NCI-H526 treated with DMSO at 0.1 percent for 48 hours (cell line): ENCODE measurements at regions not wholly inside any gene's neighbourhood (a gene's known extent, or its start where the extent isn't known, plus 50 kb on each side); places are given as distances from the start of the nearest gene placed in this dataset.
A peak's percentile ranks its signal among the peaks of the same experiment; 100 is the strongest.

Experiments used
- DNase-seq: peaks from one replicate; lab custom pipeline; 2025; lab: John Stamatoyannopoulos, UW

DNA sequence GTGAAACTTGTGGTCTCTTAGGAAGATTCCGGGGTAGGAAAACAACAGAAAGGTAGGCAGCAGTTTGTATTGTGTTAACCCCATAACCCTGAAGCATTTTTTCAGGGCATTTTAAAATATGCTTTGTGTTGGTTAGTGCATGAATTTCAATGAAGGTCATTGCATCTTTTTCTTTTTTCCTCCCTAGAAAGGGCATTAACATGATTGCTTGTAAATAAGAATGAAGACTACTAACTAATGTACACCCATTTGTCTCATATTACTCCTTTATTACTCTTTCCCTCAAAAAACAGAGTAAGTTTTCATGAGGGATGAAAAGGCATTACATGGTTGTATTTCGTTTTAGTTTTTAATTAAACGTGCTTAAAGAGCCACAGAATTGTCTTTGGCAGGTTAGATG, 141.4 kb downstream of the OGFRL1 start:
- no peak for DNase-seq

DNA sequence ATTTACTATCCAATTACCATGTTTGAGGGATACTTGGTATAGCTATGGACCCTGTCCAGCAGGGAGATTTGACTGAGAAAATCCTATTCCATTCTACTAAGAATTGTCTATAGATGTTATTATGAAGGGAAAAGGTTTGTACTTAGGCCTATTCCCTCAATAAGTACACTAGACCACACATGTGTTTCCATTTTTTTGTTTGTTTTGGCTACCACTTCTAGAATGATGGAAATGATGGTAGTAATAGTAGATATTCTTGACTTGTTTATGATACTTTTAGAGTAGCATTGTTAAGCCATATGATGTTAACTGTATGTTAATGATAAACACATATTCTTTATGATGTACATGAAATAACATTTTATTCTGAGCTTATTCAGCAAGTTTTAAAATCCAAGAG, 144.8 kb downstream of the OGFRL1 start:
- DNase-seq, result no peak

DNA sequence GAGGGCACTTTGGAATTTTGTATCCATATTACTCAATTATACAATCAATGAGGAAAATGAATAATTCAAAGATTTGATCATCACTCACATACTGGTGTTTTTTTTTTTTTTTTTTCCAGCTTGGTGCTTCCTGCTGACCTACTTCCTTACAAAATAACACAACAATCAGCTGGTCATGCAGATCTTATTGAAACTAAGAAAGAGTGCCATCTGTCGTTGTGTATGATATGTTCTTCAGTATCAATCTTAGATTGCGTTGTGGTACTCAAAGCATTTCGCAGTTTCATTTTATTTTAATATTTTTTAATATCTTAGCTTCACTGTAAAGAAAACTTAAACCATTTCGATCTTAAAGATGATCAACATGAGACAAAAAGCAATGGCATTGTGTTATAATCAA, 155.6 kb downstream of the OGFRL1 start:
- no peak for DNase-seq

DNA sequence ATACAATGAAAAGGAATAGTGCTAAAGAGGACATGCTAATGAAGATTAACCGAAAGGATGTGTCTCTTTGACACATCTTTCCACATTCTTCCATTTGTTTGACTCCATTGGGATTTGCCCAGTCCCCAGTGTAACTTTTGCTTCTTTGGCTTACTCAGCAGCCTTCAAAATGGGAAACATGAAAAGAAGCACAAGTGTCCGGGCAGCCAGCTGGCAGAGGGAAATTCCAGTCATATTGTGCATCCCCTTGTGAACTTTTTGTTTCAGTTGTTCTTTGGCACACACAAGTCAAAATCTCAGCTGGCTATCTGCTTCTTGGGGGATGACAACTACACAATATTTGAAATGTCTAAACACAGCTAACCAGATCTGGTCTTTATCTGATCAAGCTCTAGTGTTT, 157.4 kb downstream of the OGFRL1 start:
- DNase-seq, result no peak

DNA sequence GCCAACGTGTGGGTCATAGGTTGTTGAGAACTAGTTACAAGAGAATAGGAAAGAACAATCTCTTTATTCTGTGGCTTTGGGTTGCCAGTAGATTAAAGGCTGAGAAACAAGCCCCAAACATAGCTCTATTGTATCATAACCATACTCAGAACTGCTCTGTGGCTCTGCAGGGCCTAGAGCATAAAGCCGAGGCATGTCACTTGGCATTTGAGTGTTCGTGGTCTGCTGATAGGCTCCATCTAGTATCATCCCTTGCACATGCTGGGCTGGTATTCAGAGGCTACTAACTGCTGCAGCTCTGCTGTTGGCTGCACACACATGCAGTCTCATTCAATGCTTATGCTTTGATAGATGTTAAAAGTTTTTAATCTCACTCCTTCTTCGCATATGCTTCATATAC, 157.9 kb downstream of the OGFRL1 start:
- no peak for DNase-seq

DNA sequence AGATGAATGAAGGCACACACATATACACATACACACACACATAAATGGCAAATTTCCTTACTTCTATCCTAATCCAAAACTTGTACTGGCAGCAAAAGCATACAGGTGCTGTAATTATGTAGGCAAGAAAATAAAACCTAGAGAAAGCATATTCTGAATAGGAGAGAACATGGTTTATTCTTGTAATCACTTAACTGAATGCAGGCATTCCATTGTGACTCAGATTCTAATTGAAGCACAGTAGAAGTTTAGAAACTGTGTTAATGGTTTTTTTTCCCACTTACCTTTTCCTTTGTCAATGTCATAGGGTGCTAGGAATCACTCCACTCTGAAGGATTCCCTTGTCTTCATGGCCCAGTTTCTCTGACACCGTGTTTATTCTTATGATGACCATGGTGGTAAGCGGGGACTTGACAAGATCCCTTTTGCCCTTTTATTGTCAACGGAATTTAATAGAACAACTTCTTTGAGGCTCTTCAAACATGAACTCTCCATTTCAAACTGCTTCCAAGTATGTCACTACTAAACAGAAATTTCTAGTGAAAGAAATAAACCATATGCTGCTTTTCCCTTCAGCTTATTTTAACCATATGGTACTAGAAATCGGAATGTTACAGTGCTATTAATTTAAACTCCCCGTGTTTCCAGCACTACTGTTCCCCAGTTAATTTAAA, 164.2 kb downstream of the OGFRL1 start:
- no peak for DNase-seq

DNA sequence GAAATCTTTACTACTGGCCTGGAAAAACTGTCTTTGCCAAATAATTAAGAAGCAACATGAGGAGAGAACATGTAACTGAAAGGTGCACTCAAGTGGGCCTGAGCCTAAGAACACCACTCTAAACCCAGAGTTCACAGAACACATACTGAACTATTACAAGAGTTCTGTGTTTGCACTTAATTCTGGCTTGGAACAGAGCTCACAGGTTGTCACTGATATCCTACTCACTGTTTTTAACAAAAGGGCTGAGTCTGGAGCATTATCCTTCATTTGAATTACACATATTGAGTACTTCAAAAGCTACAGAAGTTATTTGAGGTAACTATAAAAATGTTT, 164.7 kb downstream of the OGFRL1 start:
- DNase-seq, result no peak

DNA sequence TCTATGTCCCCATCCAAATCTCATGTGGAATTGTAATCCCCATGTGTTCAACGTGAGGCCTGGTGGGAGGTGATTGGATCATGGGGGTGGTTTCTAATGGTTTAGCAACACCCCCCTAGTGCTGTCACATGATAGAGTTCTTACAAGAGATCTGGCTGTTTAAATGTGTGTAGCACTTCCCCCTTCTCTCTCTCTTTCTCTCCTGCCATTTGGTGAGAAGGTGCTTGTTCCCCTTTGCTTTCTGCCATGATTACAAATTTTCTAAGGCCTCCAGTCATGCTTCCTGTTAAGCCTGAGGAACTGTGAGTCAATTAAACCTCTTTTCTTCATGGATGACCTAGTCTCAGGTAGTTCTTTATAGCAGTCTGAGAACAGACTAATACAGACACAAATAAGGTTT, 165.4 kb downstream of the OGFRL1 start:
- DNase-seq, result no peak

DNA sequence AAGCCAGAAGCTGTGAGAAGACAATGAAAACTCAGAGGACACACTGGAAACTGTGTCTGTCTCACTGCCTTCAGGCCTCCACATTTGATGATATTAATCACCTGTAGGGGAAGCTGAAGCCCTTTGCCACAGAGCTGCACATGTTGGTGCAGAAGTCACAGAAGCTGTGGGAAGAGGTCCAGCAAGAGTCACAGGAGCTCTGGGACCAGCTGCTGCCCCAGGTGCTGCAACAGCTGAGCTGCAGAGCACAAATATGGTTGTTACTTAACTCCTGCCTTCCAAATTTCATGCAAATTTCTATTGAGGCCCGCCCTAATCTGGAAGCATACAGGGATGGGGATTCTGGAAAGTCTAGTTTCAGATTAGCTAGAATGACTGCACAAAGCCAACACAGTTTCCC, 169.3 kb downstream of the OGFRL1 start:
- peak; percentile 80 for DNase-seq

DNA sequence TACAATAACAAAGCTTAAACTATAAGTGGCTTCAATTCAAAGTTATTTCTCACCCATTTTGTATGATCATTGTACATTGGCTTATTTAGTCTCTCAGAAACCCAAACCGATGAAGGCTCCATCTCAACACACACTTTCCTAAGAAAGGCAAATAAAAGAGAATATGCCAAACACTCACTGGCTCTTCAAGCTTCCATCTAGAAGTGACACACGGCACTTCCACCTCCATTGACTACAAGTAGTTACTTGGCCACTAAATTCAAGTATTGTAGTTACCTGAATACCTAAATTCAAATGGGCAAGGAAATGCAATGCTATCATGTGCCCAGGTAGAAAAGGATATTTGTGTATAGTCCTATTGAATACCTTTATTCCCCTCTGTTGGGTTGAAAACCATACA, 170.6 kb downstream of the OGFRL1 start:
- DNase-seq, result no peak

DNA sequence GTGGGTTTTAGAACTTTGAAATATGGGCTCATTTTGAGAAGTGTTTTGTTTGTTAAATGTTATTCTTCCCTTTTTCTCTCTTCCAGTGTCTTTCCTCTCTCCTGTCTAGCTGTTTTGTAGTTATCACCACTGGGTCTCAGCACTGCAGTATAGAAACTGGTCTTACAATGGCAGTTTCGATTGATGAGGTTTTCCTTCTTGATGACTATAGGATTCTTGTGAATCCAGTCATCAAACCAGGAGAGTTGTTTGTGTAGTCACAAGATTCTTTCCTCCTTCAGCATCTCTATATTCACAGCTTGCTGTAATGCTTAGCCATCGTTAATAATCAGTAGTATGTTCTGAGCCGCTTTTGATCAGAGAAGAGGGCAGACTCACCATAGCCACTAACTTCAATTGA, 172.3 kb downstream of the OGFRL1 start:
- DNase-seq, result no peak

DNA sequence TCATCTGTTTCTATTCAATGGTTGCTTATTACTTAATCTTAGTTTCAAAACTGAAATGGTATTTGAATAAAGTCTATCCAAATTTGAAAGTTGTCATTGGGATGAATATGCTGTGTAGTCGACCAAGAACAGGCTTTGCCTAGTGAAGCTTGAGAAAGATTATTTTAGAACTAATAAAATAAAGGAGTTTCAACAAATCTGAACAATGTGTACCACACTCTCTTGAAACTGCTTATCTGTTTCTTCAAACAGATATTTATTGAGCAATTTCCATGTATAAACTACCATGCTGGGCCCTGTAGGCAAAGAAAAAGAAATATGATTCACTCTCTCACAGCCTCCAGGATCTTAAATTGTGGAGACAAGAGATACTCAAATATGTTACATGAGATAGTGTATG, 174.4 kb downstream of the OGFRL1 start:
- no peak for DNase-seq

DNA sequence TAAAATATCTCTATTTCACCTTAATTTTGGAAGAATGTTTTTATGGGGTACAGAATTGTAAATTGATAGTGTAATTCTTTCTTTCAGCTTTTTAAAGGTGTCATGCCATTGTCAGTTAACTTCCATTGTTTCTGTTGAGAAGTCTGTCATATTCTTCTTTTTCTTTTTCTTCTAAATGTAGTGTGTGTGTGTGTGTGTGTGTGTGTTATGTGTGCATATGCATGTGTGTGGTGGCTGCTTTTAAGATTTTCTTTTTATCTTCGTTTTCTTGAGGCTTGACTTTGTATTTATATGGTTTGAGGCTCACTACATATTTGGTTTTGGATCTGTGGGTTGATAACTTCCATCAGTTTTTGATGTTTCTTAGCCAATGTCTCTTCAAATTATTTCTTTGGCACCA, 176.5 kb downstream of the OGFRL1 start:
- no peak for DNase-seq

DNA sequence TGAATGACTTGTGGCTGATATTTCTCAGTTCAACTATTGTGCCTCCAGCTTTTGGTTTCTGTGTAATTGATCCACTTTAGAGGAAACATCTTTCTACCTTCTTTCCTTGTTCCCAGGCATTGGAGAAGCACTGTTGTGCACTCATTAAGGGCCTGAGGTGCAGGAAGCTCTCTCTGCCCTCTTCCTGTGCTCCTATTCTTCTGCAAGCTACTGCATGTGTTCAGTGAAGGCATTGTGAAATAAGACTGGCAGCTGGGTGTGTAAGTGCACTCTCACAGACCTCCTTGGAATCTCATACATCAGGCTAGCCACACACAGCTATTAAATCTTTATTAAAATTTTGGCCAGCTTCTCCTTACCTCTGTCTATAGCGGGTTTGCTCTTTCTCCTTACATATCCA, 177.8 kb downstream of the OGFRL1 start:
- DNase-seq, result no peak

DNA sequence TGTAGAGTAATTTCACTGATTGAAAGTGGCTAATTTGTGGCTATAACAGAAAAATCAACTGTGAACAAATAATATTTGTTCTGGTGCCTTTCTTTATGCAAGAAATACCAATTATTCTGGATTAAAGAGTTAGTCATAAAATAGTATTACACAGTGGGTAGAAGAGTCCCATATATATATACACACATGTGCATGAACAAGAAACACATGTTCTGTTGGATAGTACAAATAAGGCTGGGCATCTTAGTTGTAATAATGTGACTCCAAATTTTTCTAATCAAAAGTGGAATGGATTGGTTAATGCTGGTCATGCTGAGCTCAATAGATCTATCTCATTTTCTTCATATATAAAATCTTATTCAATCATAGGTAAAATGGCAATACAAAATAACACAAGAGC, 179.4 kb downstream of the OGFRL1 start:
- no peak for DNase-seq

DNA sequence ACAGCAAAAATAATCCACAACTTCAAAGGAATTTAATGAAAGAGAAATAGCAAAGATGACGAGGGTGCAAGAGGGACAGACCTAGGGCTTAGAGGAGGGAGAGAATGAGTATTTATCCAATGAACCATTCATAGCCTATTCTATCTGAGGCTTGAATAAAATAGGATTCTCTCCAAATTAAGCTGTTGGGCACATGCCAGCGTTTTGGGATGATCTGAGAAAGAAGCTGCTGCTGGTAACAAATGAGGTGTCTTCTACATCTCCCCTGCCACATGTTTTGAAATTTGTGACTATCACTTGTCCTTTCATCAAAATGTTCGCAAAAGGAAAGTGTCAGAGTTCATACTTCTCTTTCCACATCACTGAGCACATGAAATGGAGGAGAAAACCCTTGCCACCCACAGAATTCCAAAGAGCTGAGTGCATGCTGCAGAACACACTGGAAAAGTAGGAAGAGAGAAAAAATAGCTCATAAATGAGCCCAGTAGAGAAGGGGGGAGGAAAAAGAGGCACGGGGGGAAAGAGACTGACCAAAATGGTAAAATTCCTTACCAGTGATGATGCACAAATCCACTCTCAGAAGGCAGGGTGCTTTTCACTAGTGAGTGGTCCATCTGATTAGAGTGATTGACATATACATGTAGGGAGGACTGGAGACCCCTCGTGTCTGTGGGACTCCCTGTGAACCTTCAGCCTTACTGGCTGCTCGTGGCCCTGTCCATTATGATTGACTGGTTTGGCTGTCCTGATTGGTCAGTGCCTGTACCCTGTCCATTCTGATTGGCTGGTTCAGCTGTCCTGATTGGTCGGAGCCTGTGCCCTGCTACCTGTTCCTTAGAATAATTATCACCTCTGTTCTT, 180.5 kb downstream of the OGFRL1 start:
- no peak for DNase-seq

DNA sequence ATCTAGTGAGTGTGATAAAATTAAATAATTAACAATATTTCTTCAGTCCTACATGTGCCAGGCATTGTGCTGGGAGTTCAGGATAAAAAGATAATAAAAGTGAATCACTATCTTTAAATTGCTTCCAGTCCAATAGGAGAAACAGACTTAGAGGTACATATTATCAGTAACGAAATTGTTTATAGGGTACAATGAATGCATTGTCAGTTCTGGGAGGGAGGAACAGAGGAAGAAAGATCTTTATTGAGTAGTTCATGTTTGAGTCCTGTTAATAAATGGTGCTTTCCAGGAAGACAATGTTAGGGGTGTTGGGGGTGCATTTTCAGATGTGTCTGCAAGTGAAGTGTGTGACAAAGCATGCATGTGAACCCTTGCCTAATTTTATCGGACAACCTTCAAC, 183.1 kb downstream of the OGFRL1 start:
- no peak for DNase-seq

DNA sequence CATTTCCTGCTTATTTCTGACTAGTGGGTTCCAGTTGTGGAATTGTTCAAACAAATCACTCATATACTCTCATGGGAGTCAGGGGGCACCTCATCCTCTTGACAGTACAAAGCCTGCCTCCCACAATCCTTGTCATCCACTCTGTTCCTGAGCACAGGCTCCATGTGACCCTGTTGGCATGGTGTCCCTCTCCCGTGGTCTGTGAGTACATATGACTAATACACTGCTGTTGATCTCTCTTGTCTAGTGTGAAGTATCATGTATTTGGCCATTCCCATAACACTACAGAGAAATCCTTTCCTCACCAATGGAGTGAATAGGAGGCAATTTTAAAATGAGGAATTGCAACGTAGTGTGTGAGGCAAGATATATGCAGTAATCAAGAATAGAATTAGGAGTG, 185.3 kb downstream of the OGFRL1 start:
- DNase-seq, result no peak

DNA sequence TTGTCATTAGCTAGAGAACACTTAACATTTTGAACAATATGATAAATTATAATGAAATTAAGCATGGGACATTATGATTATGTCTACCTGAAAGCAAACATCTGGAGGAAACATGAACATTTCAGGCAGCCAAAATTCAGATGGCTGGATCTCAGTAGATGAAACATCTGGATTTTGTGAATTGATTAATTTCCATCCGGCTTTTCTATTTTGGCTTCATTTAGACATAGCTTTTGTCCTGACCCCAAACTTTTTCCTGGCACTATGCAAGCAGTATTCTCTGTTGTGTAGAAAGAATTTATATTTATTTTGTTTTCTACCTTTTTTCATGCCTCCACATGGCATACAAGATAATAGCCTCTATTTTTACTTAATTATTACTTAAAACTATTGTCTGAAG, 186.3 kb downstream of the OGFRL1 start:
- DNase-seq, result no peak

DNA sequence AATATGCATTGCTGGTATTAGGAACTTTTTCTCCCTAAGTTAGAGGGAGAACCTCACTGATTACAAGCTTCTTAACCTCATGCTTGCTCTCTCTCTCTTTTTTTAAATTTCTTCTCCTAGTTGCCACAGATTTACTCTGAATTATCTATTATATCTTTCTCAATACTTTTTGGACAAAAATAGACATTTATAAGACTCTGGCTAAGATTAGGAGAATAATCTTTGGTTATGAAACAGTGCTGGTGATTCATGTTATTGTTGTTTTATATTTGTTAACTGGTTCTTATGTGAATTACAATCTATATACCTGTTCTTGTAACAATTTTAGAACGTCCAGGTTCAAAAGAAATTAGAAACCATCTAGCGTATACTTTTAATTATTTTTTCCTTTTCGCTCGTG, 187.8 kb downstream of the OGFRL1 start:
- DNase-seq, result no peak

DNA sequence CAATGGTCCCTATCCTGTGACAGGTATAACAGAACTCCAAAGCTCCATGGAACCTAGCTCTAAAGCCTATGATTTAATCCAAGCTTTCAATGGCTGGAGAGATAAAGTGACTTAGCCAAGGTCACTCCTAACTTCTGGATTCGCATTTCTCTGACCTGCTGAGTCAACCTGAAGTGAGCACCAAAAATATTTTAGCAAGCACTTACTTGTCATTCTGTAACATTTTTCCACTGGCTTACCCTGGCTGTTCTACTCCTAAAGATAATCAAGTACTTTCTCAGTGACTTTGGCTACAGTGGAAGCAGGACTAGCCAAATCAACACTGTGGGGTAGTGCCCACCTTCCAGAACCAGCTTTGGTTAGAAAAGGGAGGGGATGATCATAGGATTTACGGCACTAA, 188.3 kb downstream of the OGFRL1 start:
- no peak for DNase-seq

DNA sequence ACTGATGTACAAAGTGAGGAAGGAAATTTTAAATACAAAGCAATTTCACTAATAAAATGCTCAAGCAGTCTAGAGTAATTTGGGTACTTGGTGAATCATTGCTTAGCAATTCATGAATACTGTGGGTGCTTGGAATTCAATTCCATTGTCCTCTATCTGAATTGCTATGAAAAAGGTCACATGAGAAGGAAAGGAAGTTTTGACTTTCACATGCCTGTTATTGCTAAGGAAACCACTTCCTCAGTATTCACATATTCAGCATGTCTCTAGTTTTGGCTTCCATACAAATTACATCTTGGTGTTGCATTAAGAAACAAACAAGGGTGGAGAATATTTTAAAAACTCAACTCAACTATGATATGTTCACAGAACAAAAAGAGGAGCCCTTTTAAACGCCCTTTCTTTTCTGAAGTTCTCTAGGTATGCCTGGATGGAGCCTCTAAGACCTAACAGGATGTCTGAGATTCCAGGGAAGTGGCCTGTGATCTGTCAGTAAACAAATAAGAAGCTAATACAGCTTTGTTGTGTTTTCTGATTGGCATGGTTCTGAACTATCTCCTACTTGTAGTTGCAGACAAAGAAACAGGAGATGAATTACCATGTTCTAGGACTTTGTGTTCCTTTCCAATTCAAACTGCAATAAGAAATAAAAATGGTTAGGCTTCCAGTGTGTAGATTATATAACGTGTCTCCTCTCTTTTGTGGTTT, 190.4 kb downstream of the OGFRL1 start:
- no peak for DNase-seq

DNA sequence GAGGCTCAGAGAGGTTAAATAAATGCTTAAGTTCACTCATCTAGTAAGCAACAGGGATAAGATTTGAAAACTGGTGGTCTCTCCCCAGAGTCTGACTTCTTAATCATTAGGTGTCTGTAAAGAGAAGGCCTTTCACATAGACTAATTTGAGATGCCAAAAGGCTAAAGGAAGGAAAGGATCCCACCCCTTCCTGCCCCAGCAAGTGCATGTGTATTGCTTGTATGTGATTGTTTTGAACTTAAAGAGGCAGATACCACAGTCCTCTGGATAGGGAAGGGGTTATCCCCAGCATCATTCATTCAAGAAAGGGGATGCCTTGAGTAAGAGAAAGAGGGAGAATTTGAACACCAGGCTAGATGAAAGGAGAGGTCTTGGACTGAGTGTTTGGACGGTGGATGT, 192.0 kb downstream of the OGFRL1 start:
- no peak for DNase-seq
